ENCODE measurements at regions not wholly inside any gene's neighbourhood (a gene's known extent, or its start where the extent isn't known, plus 50 kb on each side); places are given as distances from the start of the nearest gene placed in this dataset.

DNA sequence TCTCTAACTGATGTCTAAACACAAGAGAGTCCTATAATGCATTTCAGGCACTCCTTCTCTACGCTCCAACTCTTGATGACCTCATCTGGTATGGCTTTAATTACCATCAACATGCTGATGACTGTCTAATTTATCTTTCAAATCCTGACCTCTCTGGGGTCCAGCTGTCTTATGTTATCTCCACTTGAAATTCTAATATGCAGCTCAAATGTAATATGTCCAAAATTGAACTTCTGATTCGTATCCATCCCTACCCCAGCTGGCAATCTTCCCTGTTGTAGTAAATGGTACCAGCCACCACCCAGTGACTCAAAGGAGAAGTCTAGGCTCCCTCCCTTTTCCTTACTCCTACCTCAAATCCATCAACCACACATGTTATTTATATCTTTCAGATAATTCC lies 288.0 kb upstream of the SLC10A2 start:
- TF ChIP-seq, protein P1, sequence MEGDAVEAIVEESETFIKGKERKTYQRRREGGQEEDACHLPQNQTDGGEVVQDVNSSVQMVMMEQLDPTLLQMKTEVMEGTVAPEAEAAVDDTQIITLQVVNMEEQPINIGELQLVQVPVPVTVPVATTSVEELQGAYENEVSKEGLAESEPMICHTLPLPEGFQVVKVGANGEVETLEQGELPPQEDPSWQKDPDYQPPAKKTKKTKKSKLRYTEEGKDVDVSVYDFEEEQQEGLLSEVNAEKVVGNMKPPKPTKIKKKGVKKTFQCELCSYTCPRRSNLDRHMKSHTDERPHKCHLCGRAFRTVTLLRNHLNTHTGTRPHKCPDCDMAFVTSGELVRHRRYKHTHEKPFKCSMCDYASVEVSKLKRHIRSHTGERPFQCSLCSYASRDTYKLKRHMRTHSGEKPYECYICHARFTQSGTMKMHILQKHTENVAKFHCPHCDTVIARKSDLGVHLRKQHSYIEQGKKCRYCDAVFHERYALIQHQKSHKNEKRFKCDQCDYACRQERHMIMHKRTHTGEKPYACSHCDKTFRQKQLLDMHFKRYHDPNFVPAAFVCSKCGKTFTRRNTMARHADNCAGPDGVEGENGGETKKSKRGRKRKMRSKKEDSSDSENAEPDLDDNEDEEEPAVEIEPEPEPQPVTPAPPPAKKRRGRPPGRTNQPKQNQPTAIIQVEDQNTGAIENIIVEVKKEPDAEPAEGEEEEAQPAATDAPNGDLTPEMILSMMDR (IDR thresholded peaks at IDR 0.05), result no peak
- TF ChIP-seq POLR2A (IDR thresholded peaks at IDR 0.05), result no peak

Data from right lobe of liver (tissue), 4 donors.